ENCODE measurements at regions not wholly inside any gene's neighbourhood (a gene's known extent, or its start where the extent isn't known, plus 50 kb on each side); places are given as distances from the start of the nearest gene placed in this dataset.

GRCh38 chr4:96652821-96653220, 812.9 kb downstream of the PDHA2 start:
- H2AFZ ChIP-seq (ENCODE audit: low read length, unreplicated experiment): no peak overlapping the region
- no peaks in the 10 kb centered on the region for H3K4me1 ChIP-seq (ENCODE audit: control insufficient read depth, insufficient read depth, low read length, unreplicated experiment)
- H3K36me3 ChIP-seq (ENCODE audit: insufficient read depth, low read length): no peaks in the 10 kb centered on the region
- no peak overlapping the region for H3K4me3 ChIP-seq (ENCODE audit: low read depth, low read length)
- no peak overlapping the region for H3K27ac ChIP-seq (ENCODE audit: low read depth, low read length)
- no peaks in the 10 kb centered on the region for H3K79me2 ChIP-seq (ENCODE audit: control insufficient read depth, insufficient read depth, low read length, unreplicated experiment)
- H3K27me3 ChIP-seq (ENCODE audit: insufficient read depth, low read length): no peaks in the 10 kb centered on the region

- Histone ChIP-seq H3K36me3 (ENCODE audit: insufficient read depth, low read length) (no peaks in the 10 kb centered on the region), H2AFZ (ENCODE audit: low read length, unreplicated experiment) (no peak overlapping the region), H3K4me1 (ENCODE audit: control insufficient read depth, insufficient read depth, low read length, unreplicated experiment) (no peaks in the 10 kb centered on the region), H3K4me3 (ENCODE audit: low read depth, low read length) (no peak overlapping the region), H3K27ac (ENCODE audit: low read depth, low read length) (no peak overlapping the region), H3K27me3 (ENCODE audit: insufficient read depth, low read length) (no peaks in the 10 kb centered on the region), H3K79me2 (ENCODE audit: control insufficient read depth, insufficient read depth, low read length, unreplicated experiment) (no peaks in the 10 kb centered on the region)
Observed at GRCh38 chr4:96654045-96654444, 814.2 kb downstream of the PDHA2 start.

- no peaks in the 10 kb centered on the region for H3K27me3 ChIP-seq (ENCODE audit: insufficient read depth, low read length)
Observed at GRCh38 chr4:96670381-96670780, 830.5 kb downstream of the PDHA2 start.

GRCh38 chr4:96675416-96675815, 835.5 kb downstream of the PDHA2 start:
- no peak overlapping the region for H3K27ac ChIP-seq (ENCODE audit: low read depth, low read length)
- no peak overlapping the region for H2AFZ ChIP-seq (ENCODE audit: low read length, unreplicated experiment)
- no peaks in the 10 kb centered on the region for H3K4me1 ChIP-seq (ENCODE audit: control insufficient read depth, insufficient read depth, low read length, unreplicated experiment)
- no peak overlapping the region for H3K4me3 ChIP-seq (ENCODE audit: low read depth, low read length)
- H3K36me3 ChIP-seq (ENCODE audit: insufficient read depth, low read length): no peaks in the 10 kb centered on the region
- no peaks in the 10 kb centered on the region for H3K27me3 ChIP-seq (ENCODE audit: insufficient read depth, low read length)
- H3K79me2 ChIP-seq (ENCODE audit: control insufficient read depth, insufficient read depth, low read length, unreplicated experiment): no peaks in the 10 kb centered on the region

More at GRCh38 chr4:96670381-96670780, 830.5 kb downstream of the PDHA2 start:
- no peak overlapping the region for H2AFZ ChIP-seq (ENCODE audit: low read length, unreplicated experiment)
- no peak overlapping the region for H3K4me3 ChIP-seq (ENCODE audit: low read depth, low read length)
- H3K4me1 ChIP-seq (ENCODE audit: control insufficient read depth, insufficient read depth, low read length, unreplicated experiment): no peaks in the 10 kb centered on the region
- H3K79me2 ChIP-seq (ENCODE audit: control insufficient read depth, insufficient read depth, low read length, unreplicated experiment): no peaks in the 10 kb centered on the region
- H3K27ac ChIP-seq (ENCODE audit: low read depth, low read length): no peak overlapping the region
- H3K36me3 ChIP-seq (ENCODE audit: insufficient read depth, low read length): no peaks in the 10 kb centered on the region

DNA sequence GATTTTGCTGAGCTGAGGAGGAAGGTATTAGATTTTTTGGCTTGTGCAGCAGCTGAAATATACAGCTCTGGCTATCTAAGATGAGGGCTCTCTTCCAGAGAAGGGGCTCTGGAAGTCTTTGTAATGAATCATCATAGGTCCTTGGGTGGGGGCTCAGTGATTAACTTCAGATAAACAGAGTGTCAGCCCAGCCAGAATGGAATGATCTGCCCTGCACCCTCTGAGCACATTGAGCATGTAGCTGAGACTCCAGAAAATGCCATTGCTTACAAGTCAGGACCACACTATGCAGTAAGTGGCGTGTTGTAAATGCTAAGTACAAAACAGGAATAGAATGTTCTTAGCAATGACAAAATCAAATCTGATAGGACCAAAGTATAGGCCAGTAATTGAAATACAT, 836.0 kb downstream of the PDHA2 start:
- Histone ChIP-seq H3K79me2 (ENCODE audit: control insufficient read depth, insufficient read depth, low read length, unreplicated experiment) (no peaks in the 10 kb centered on the region), H3K27me3 (ENCODE audit: insufficient read depth, low read length) (no peaks in the 10 kb centered on the region), H3K27ac (ENCODE audit: low read depth, low read length) (no peak overlapping the region), H3K4me3 (ENCODE audit: low read depth, low read length) (no peak overlapping the region), H3K4me1 (ENCODE audit: control insufficient read depth, insufficient read depth, low read length, unreplicated experiment) (no peaks in the 10 kb centered on the region), H3K36me3 (ENCODE audit: insufficient read depth, low read length) (no peaks in the 10 kb centered on the region), H2AFZ (ENCODE audit: low read length, unreplicated experiment) (no peak overlapping the region)

GRCh38 chr4:96676754-96677435, 837.0 kb downstream of the PDHA2 start:
- H3K4me3 ChIP-seq (ENCODE audit: low read depth, low read length): no peak overlapping the region
- no peaks in the 10 kb centered on the region for H3K79me2 ChIP-seq (ENCODE audit: control insufficient read depth, insufficient read depth, low read length, unreplicated experiment)
- H3K27ac ChIP-seq (ENCODE audit: low read depth, low read length): no peak overlapping the region
- no peak overlapping the region for H2AFZ ChIP-seq (ENCODE audit: low read length, unreplicated experiment)
- H3K4me1 ChIP-seq (ENCODE audit: control insufficient read depth, insufficient read depth, low read length, unreplicated experiment): no peaks in the 10 kb centered on the region
- no peaks in the 10 kb centered on the region for H3K27me3 ChIP-seq (ENCODE audit: insufficient read depth, low read length)
- no peaks in the 10 kb centered on the region for H3K36me3 ChIP-seq (ENCODE audit: insufficient read depth, low read length)

DNA sequence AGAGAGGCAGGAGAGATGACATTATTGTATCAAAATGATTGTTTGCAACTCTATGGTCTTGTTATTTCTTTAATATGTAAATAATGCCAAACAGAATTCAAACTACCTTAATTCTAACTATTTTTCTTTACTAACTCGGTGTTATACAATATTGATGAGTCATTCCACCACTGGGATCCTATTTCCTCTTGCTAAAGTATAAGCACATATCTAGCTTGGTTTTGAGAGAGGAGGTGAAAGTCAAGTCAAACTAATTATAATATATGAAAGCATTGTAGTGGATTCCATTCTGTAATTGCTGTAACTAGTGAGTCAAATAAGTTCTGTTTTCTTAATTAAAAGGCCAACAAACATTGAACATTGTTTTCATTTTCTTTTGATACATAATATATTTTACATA, 837.6 kb downstream of the PDHA2 start:
- no peaks in the 10 kb centered on the region for H3K27me3 ChIP-seq (ENCODE audit: insufficient read depth, low read length)
- no peaks in the 10 kb centered on the region for H3K4me1 ChIP-seq (ENCODE audit: control insufficient read depth, insufficient read depth, low read length, unreplicated experiment)
- no peaks in the 10 kb centered on the region for H3K79me2 ChIP-seq (ENCODE audit: control insufficient read depth, insufficient read depth, low read length, unreplicated experiment)
- no peak overlapping the region for H3K27ac ChIP-seq (ENCODE audit: low read depth, low read length)
- H3K4me3 ChIP-seq (ENCODE audit: low read depth, low read length): no peak overlapping the region
- H2AFZ ChIP-seq (ENCODE audit: low read length, unreplicated experiment): no peak overlapping the region
- no peaks in the 10 kb centered on the region for H3K36me3 ChIP-seq (ENCODE audit: insufficient read depth, low read length)

GRCh38 chr4:96681218-96681617, 841.3 kb downstream of the PDHA2 start:
- H3K79me2 ChIP-seq (ENCODE audit: control insufficient read depth, insufficient read depth, low read length, unreplicated experiment): no peaks in the 10 kb centered on the region
- no peaks in the 10 kb centered on the region for H3K4me1 ChIP-seq (ENCODE audit: control insufficient read depth, insufficient read depth, low read length, unreplicated experiment)
- H3K4me3 ChIP-seq (ENCODE audit: low read depth, low read length): no peak overlapping the region
- H2AFZ ChIP-seq (ENCODE audit: low read length, unreplicated experiment): no peak overlapping the region
- H3K36me3 ChIP-seq (ENCODE audit: insufficient read depth, low read length): no peaks in the 10 kb centered on the region
- H3K27me3 ChIP-seq (ENCODE audit: insufficient read depth, low read length): no peaks in the 10 kb centered on the region
- H3K27ac ChIP-seq (ENCODE audit: low read depth, low read length): no peak overlapping the region

GRCh38 chr4:96685691-96686090, 845.8 kb downstream of the PDHA2 start:
- Histone ChIP-seq H3K36me3 (ENCODE audit: insufficient read depth, low read length) (no peaks in the 10 kb centered on the region), H3K27ac (ENCODE audit: low read depth, low read length) (no peak overlapping the region), H3K79me2 (ENCODE audit: control insufficient read depth, insufficient read depth, low read length, unreplicated experiment) (no peaks in the 10 kb centered on the region), H3K27me3 (ENCODE audit: insufficient read depth, low read length) (no peaks in the 10 kb centered on the region), H3K4me1 (ENCODE audit: control insufficient read depth, insufficient read depth, low read length, unreplicated experiment) (no peaks in the 10 kb centered on the region), H2AFZ (ENCODE audit: low read length, unreplicated experiment) (no peak overlapping the region), H3K4me3 (ENCODE audit: low read depth, low read length) (no peak overlapping the region)

- Histone ChIP-seq H3K27ac (ENCODE audit: low read depth, low read length) (no peak overlapping the region), H3K79me2 (ENCODE audit: control insufficient read depth, insufficient read depth, low read length, unreplicated experiment) (no peaks in the 10 kb centered on the region), H3K27me3 (ENCODE audit: insufficient read depth, low read length) (no peaks in the 10 kb centered on the region), H3K4me1 (ENCODE audit: control insufficient read depth, insufficient read depth, low read length, unreplicated experiment) (no peaks in the 10 kb centered on the region), H3K36me3 (ENCODE audit: insufficient read depth, low read length) (no peaks in the 10 kb centered on the region), H3K4me3 (ENCODE audit: low read depth, low read length) (no peak overlapping the region), H2AFZ (ENCODE audit: low read length, unreplicated experiment) (no peak overlapping the region)
Observed at GRCh38 chr4:96691521-96691920, 851.6 kb downstream of the PDHA2 start.

DNA sequence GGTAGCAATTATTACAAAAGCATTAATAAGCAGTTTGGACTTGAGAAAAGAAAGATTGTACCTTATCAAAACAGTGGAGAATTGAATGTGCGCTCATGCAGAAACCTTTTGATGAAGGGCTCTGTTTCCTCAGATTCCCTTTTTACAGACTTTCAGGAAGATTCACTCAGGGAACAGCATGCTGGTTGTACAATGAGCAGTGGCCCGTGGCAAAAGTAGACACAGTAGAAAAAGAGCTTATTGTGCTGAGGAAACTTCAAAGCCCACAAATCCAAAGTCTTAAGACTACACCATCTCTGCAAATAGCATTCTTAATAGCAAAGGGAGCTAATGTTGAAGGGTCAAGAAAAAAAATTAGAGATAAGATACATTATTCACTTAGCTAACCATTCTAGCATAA, 858.9 kb downstream of the PDHA2 start:
- H3K36me3 ChIP-seq (ENCODE audit: insufficient read depth, low read length): no peaks in the 10 kb centered on the region
- no peak overlapping the region for H2AFZ ChIP-seq (ENCODE audit: low read length, unreplicated experiment)
- H3K27me3 ChIP-seq (ENCODE audit: insufficient read depth, low read length): no peaks in the 10 kb centered on the region
- no peaks in the 10 kb centered on the region for H3K4me1 ChIP-seq (ENCODE audit: control insufficient read depth, insufficient read depth, low read length, unreplicated experiment)
- H3K27ac ChIP-seq (ENCODE audit: low read depth, low read length): no peak overlapping the region
- no peaks in the 10 kb centered on the region for H3K79me2 ChIP-seq (ENCODE audit: control insufficient read depth, insufficient read depth, low read length, unreplicated experiment)
- no peak overlapping the region for H3K4me3 ChIP-seq (ENCODE audit: low read depth, low read length)
